B cell (primary cell): ENCODE measurements at regions not wholly inside any gene's neighbourhood (a gene's known extent, or its start where the extent isn't known, plus 50 kb on each side); places are given as distances from the start of the nearest gene placed in this dataset.

Experiments used
- ATAC-seq: fragments of 200-7000 bp; cut with Tn5 transposase; one replicate; pipeline ENCODE4 v1.10.0; 2021; ENCODE audit warnings: low read depth, mild to moderate bottlenecking, moderate number of reproducible peaks, moderate library complexity
- CTCF ChIA-PET: fragments of 350-600 bp; sonication (Branson Sonifier 250); formaldehyde crosslinking; loops from one replicate; lab custom pipeline; 2021; ENCODE audit warnings: antibody characterized with exemption, inconsistent platforms; lab: Charles Lee
- POLR2A ChIA-PET: fragments of 350-600 bp; sonication (Branson Sonifier 250); formaldehyde crosslinking; loops from one replicate; lab custom pipeline; 2021; ENCODE audit warnings: antibody characterized with exemption; lab: Charles Lee
- DNase-seq: peaks from one replicate; pipeline ENCODE4 v3.0.0; 2013
- H2AFZ ChIP-seq: 2 replicates; pipeline ENCODE4 v1.6.1; 2012; ENCODE audit warnings: mild to moderate bottlenecking, low read depth, low read length; ENCODE audit not compliant: insufficient read depth, poor library complexity, severe bottlenecking
- H3K27ac ChIP-seq, 2 donors: 1 replicate in 1 of 2; 2 replicates in 1 of 2; pipeline ENCODE4 v1.5.1; 2012 to 2013; ENCODE audit warnings: low read length in 2 of 2, mild to moderate bottlenecking in 2 of 2, moderate library complexity in 1 of 2
- H3K27me3 ChIP-seq, 4 experiments: fragments of 200-600 bp in 1 of 4; sonication (generic) in 1 of 4; replicated peaks in 1 of 4; 1 replicate in 2 of 4; 2 replicates in 2 of 4; pipeline versions ENCODE4 v1.6.1 to v1.7.0; 2013 to 2016; ENCODE audit warnings: low read length in 3 of 4, mild to moderate bottlenecking in 2 of 4, mixed read lengths in 1 of 4, moderate library complexity in 1 of 4; ENCODE audit not compliant: insufficient read depth in 4 of 4, control insufficient read depth in 3 of 4; ENCODE audit errors: control extremely low read depth in 1 of 4
- H3K36me3 ChIP-seq, 2 experiments: replicated peaks in 1 of 2; 1 replicate in 1 of 2; 2 replicates in 1 of 2; pipeline versions ENCODE4 v1.6.1 to v1.7.1; 2013; ENCODE audit warnings: low read length in 1 of 2; ENCODE audit not compliant: insufficient read depth in 2 of 2, control insufficient read depth in 1 of 2; ENCODE audit errors: control extremely low read depth in 1 of 2, extremely low read depth in 1 of 2
- H3K4me1 ChIP-seq, 2 donors: fragments of 200-600 bp in 1 of 2; sonication (generic) in 1 of 2; 1 replicate in 1 of 2; 2 replicates in 1 of 2; pipeline versions ENCODE4 v1.5.1 to v1.6.1; 2013 to 2017; ENCODE audit warnings: low read length in 2 of 2; ENCODE audit not compliant: control insufficient read depth in 2 of 2, insufficient read depth in 2 of 2
- H3K4me2 ChIP-seq: replicated peaks from 2 replicates; pipeline ENCODE3; 2012; ENCODE audit warnings: mild to moderate bottlenecking, low read depth, low read length; ENCODE audit not compliant: poor library complexity, severe bottlenecking
- H3K4me3 ChIP-seq, 5 experiments: fragments of 200-600 bp in 1 of 5; sonication (generic) in 1 of 5; 1 replicate in 3 of 5; 2 replicates in 2 of 5; pipeline versions ENCODE4 v1.5.1 to v1.7.0; 2011 to 2016; ENCODE audit warnings: low read length in 4 of 5, mild to moderate bottlenecking in 4 of 5, low read depth in 2 of 5, control low read depth in 1 of 5, moderate library complexity in 1 of 5; ENCODE audit not compliant: insufficient read depth in 1 of 5; ENCODE audit errors: control extremely low read depth in 1 of 5, extremely low read depth in 1 of 5
- H3K79me2 ChIP-seq: fragments of 200-600 bp; sonication (generic); one replicate; pipeline ENCODE4 v1.6.0; 2016; ENCODE audit warnings: low read length; ENCODE audit not compliant: control insufficient read depth, insufficient read depth
- H3K9ac ChIP-seq: fragments of 200-600 bp; sonication (generic); 2 replicates; pipeline ENCODE4 v1.6.1; 2017; ENCODE audit warnings: mild to moderate bottlenecking, low read length, moderate library complexity
- H3K9me3 ChIP-seq, 3 donors: one replicate each; pipeline versions ENCODE4 v1.6.1 to v1.7.1; 2013; ENCODE audit warnings: low read length in 2 of 3; ENCODE audit not compliant: control insufficient read depth in 2 of 3, insufficient read depth in 1 of 3; ENCODE audit errors: control extremely low read depth in 1 of 3
- H4K20me1 ChIP-seq: 2 replicates; pipeline ENCODE4 v1.6.0; 2012; ENCODE audit warnings: mild to moderate bottlenecking, low read length; ENCODE audit not compliant: insufficient read depth, control insufficient read depth, poor library complexity, severe bottlenecking
- H3K27ac Mint-ChIP-seq: one replicate; pipeline ENCODE4 v1.8.0; 2021; ENCODE audit warnings: mixed read lengths
- H3K27me3 Mint-ChIP-seq: one replicate; pipeline ENCODE4 v1.8.0; 2021; ENCODE audit warnings: mixed read lengths
- H3K4me1 Mint-ChIP-seq: one replicate; pipeline ENCODE4 v1.8.0; 2021; ENCODE audit warnings: mixed read lengths
- H3K4me3 Mint-ChIP-seq: one replicate; pipeline ENCODE4 v1.8.0; 2021; ENCODE audit warnings: mixed read lengths
- H3K9me3 Mint-ChIP-seq: one replicate; pipeline ENCODE4 v1.8.0; 2022; ENCODE audit warnings: mixed read lengths; ENCODE audit not compliant: insufficient read depth
- CTCF ChIP-seq: fragments of 200-600 bp; IDR thresholded peaks from one replicate; pipeline ENCODE4 v1.8.0; 2022; ENCODE audit warnings: antibody characterized with exemption, mild to moderate bottlenecking
- EZH2 ChIP-seq: IDR thresholded peaks from 2 replicates; pipeline ENCODE4 v1.6.1; 2012; ENCODE audit warnings: borderline replicate concordance, low read depth, mild to moderate bottlenecking, moderate library complexity, low read length; ENCODE audit not compliant: insufficient read depth, poor library complexity, severe bottlenecking
- WGBS: methylation state at CpG from one replicate; pipeline ENCODE4 v1.1.5; 2013; ENCODE audit warnings: missing lambda C conversion rate; ENCODE audit not compliant: insufficient coverage; 5-methylcytosine and 5-hydroxymethylcytosine counted together
- intact Hi-C: fragments of 100-400 bp; cut with micrococcal nuclease; formaldehyde crosslinking; loops from one replicate; pipeline ENCODE4 v1.10.0; 2022

- DNase-seq (no peak), ATAC-seq (no peak)
- H3K27ac Mint-ChIP-seq, result no peak overlapping the region
- Histone ChIP-seq H3K4me1 (no peaks in the 10 kb centered on the region), H3K27me3 (no peaks in the 10 kb centered on the region), H3K4me3 (no peak overlapping the region), H4K20me1 (no peaks in the 10 kb centered on the region), H2AFZ (no peak overlapping the region), H3K9ac (no peak overlapping the region), H3K9me3 (peaks cover 0 to 4% (median 0%) of the 10 kb centered on the region in 3 donors), H3K27ac (no peak overlapping the region), H3K36me3 (no peaks in the 10 kb centered on the region), H3K4me2 (no peak overlapping the region), H3K79me2 (no peaks in the 10 kb centered on the region)
- POLR2A ChIA-PET, result no interaction called here
- no peaks in the 10 kb centered on the region for H3K9me3 Mint-ChIP-seq
- CTCF ChIA-PET, result no interaction called here
- TF ChIP-seq CTCF, result no peak
- no peaks in the 10 kb centered on the region for H3K27me3 Mint-ChIP-seq
- H3K4me1 Mint-ChIP-seq, result no peaks in the 10 kb centered on the region
- intact Hi-C loops, result no loop called here
- H3K4me3 Mint-ChIP-seq, result no peak overlapping the region
These were observed 729.7 kb upstream of the GOT2 start for GRCh38 chr16:59463776-59464175.

DNA sequence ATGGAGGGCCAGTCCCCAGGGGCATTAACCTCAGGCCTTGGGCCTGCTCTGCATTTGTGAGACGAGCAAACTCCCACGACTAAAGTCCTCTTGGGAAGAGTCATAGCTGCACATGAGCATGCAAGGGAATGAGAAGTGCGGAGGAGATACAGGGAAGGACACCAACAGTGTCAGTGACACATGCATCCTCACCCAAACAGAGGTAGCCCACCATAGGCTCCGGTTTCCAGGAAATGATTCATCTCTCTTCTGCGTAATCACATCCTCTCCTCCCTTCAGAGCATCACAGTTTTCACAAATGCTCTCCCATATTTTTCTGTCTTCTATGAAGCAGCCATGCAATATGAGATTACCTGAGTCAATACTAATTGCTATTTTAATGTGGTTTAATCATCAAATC is 725.7 kb upstream of the GOT2 start:
- H3K27me3 Mint-ChIP-seq, result no peaks in the 10 kb centered on the region
- H3K4me2 ChIP-seq, result no peak overlapping the region
- no peaks in the 10 kb centered on the region for H3K79me2 ChIP-seq
- TF ChIP-seq EZH2 (no peak), CTCF (no peak)
- H3K4me1 Mint-ChIP-seq, result no peaks in the 10 kb centered on the region
- no peak overlapping the region for H3K4me3 ChIP-seq
- H2AFZ ChIP-seq, result no peak overlapping the region
- CTCF ChIA-PET, result no interaction called here
- H3K4me1 ChIP-seq, result no peaks in the 10 kb centered on the region
- WGBS, result 88% methylated on average over 1 of the region's 5 CpGs
- POLR2A ChIA-PET, result no interaction called here
- intact Hi-C loops, result no loop called here
- H3K27ac Mint-ChIP-seq, result no peak overlapping the region
- ATAC-seq (no peak), DNase-seq (no peak)
- H3K9me3 ChIP-seq, result no peaks in the 10 kb centered on the region
- no peak overlapping the region for H3K4me3 Mint-ChIP-seq
- H3K9me3 Mint-ChIP-seq, result peaks cover 4% of the 10 kb centered on the region
- H4K20me1 ChIP-seq, result no peaks in the 10 kb centered on the region
- no peak overlapping the region for H3K27ac ChIP-seq
- H3K9ac ChIP-seq, result no peak overlapping the region
- no peaks in the 10 kb centered on the region for H3K36me3 ChIP-seq
- no peaks in the 10 kb centered on the region for H3K27me3 ChIP-seq
